Panc1 (cell line): ENCODE measurements at regions not wholly inside any gene's neighbourhood (a gene's known extent, or its start where the extent isn't known, plus 50 kb on each side); places are given as distances from the start of the nearest gene placed in this dataset.
A peak's percentile ranks its signal among the peaks of the same experiment; 100 is the strongest.

Experiments
- ATAC-seq: fragments of 200-7000 bp; cut with Tn5 transposase; 2 replicates; pipeline ENCODE4 v1.9.1; 2020; ENCODE audit warnings: mild to moderate bottlenecking, moderate library complexity
- BruUV-seq: library from RNA; stranded (reverse); fragments of 400-500 nt; replicated peaks from 2 replicates; lab custom pipeline; 2021; lab: Mats Ljungman, UMichigan
- CTCF ChIA-PET: fragments of 300-600 bp; sonication (Branson Sonifier 250); formaldehyde crosslinking; loops from one replicate; lab custom pipeline; 2022; ENCODE audit warnings: antibody characterized with exemption; lab: Charles Lee
- POLR2A ChIA-PET: fragments of 300-600 bp; sonication (Branson Sonifier 250); formaldehyde crosslinking; loops from one replicate; lab custom pipeline; 2022; ENCODE audit warnings: antibody characterized with exemption; lab: Charles Lee
- DNase-seq: peaks from one replicate; pipeline ENCODE4 v3.0.0-alpha.2; 2010; ENCODE audit warnings: low read depth, low spot score
- H3K27ac ChIP-seq: 2 replicates; pipeline ENCODE4 v1.5.1; 2011; ENCODE audit warnings: mild to moderate bottlenecking, low read length, inconsistent platforms
- H3K27me3 ChIP-seq: fragments of 200-500 bp; sonication (Bioruptor generic); 2 replicates; pipeline ENCODE4 v1.6.0; 2014; ENCODE audit warnings: low read length, inconsistent platforms; ENCODE audit not compliant: control insufficient read depth, insufficient read depth
- H3K36me3 ChIP-seq: fragments of 200-500 bp; sonication (Bioruptor generic); 2 replicates; pipeline ENCODE4 v1.5.1; 2014; ENCODE audit warnings: inconsistent platforms, mild to moderate bottlenecking, low read length, moderate library complexity; ENCODE audit not compliant: control insufficient read depth, insufficient read depth
- H3K4me1 ChIP-seq: 2 replicates; pipeline ENCODE4 v1.5.1; 2011; ENCODE audit warnings: inconsistent platforms, mild to moderate bottlenecking, low read length, moderate library complexity; ENCODE audit not compliant: control insufficient read depth, insufficient read depth
- H3K4me3 ChIP-seq, 2 experiments: 2 replicates each; pipeline ENCODE4 v1.5.1; 2011 to 2012; ENCODE audit warnings: low read depth in 2 of 2, low read length in 2 of 2, mild to moderate bottlenecking in 2 of 2, inconsistent platforms in 1 of 2, moderate library complexity in 1 of 2
- H3K9me3 ChIP-seq: fragments of 200-500 bp; sonication (Bioruptor generic); 2 replicates; pipeline ENCODE4 v1.5.1; 2014; ENCODE audit warnings: low read depth, mild to moderate bottlenecking, inconsistent platforms, low read length, moderate library complexity; ENCODE audit not compliant: control insufficient read depth, insufficient read depth
- CTCF ChIP-seq: fragments of 450-650 bp; IDR thresholded peaks from 2 replicates; pipeline ENCODE4 v1.5.1; 2017; ENCODE audit warnings: mild to moderate bottlenecking
- POLR2AphosphoS5 ChIP-seq: IDR thresholded peaks from 2 replicates; pipeline ENCODE4 v1.6.1; 2012; ENCODE audit warnings: mild to moderate bottlenecking, low read depth, low read length, moderate library complexity
- REST ChIP-seq, 2 experiments: IDR thresholded peaks; 2 replicates each; pipeline ENCODE4 v1.6.1; 2011 to 2012; ENCODE audit warnings: low read depth in 2 of 2, control low read depth in 1 of 2, low read length in 1 of 2, mild to moderate bottlenecking in 1 of 2, moderate library complexity in 1 of 2; ENCODE audit not compliant: insufficient read depth in 1 of 2
- SIN3A ChIP-seq: IDR thresholded peaks from 2 replicates; pipeline ENCODE4 v1.6.1; 2012; ENCODE audit warnings: low read depth, mild to moderate bottlenecking, low read length, moderate library complexity, borderline replicate concordance; ENCODE audit not compliant: insufficient read depth
- TCF7L2 ChIP-seq: IDR thresholded peaks from 2 replicates; pipeline ENCODE4 v1.6.1; 2011; ENCODE audit warnings: mild to moderate bottlenecking, low read depth, low read length, inconsistent platforms
- in situ Hi-C: cut with HindIII; loops from 2 replicates; pipeline ENCODE4 v1.10.0; 2016; ENCODE audit warnings: low sequenced_read_pairs, low pct_unique_long_range_greater_than_20kb
- intact Hi-C: fragments of 100-400 bp; cut with micrococcal nuclease; formaldehyde crosslinking; loops from one replicate; pipeline ENCODE4 v1.10.0; 2022; ENCODE audit not compliant: unreplicated experiment

- Histone ChIP-seq H3K27ac (no peak overlapping the region), H3K4me1 (no peaks in the 10 kb centered on the region), H3K36me3 (no peaks in the 10 kb centered on the region), H3K9me3 (no peaks in the 10 kb centered on the region), H3K27me3 (peaks cover 2% of the 10 kb centered on the region; the same call in 1 of the 2 replicates), H3K4me3 (no peak overlapping the region)
- in situ Hi-C loops (no loop called here), intact Hi-C loops (no loop called here)
- no peak for DNase-seq
- no peak for ATAC-seq
- CTCF ChIA-PET = no interaction called here
- TF ChIP-seq TCF7L2 = no peak
- TF ChIP-seq REST (IDR thresholded peaks at IDR 0.05; ENCODE audit: insufficient read depth in 1 of 2, low read depth in 2 of 2, low read length in 1 of 2) = no peak
- no peak for TF ChIP-seq CTCF
- no peak for TF ChIP-seq SIN3A
- no peak for TF ChIP-seq POLR2AphosphoS5
- BruUV-seq = no TSS peak
- POLR2A ChIA-PET = no interaction called here
These were observed 206.5 kb upstream of the PPP2R2D start for GRCh38 chr10:131694168-131694780.

- no peak overlapping the region for H3K27ac ChIP-seq
- DNase-seq (no peak), ATAC-seq (0 out of 2 replicates have a peak, but pooled peaks have one; percentile 24)
- no peaks in the 10 kb centered on the region for H3K36me3 ChIP-seq
- H3K27me3 ChIP-seq = peaks cover 2% of the 10 kb centered on the region; the same call in 1 of the 2 replicates
- in situ Hi-C loops = no loop called here
- ChIA-PET POLR2A (interaction anchor here (0.7 kb wide), 1 partner anchor 294 kb away, joined by 9 read pairs; no protein-coding TSS in a partner anchor), CTCF (no interaction called here)
- intact Hi-C loops = no loop called here
- no peak overlapping the region for H3K4me3 ChIP-seq
- no peaks in the 10 kb centered on the region for H3K9me3 ChIP-seq
- TF ChIP-seq TCF7L2 (no peak), POLR2AphosphoS5 (no peak), SIN3A (no peak), REST (IDR thresholded peaks at IDR 0.05; ENCODE audit: insufficient read depth in 1 of 2, low read depth in 2 of 2, low read length in 1 of 2) (no peak), CTCF (no peak)
- no peaks in the 10 kb centered on the region for H3K4me1 ChIP-seq
- no TSS peak for BruUV-seq
These were observed 205.9 kb upstream of the PPP2R2D start for GRCh38 chr10:131694781-131695495.
